AG09319 (cell line): ENCODE measurements at regions not wholly inside any gene's neighbourhood (a gene's known extent, or its start where the extent isn't known, plus 50 kb on each side); places are given as distances from the start of the nearest gene placed in this dataset.

Experiments
- DNase-seq: peaks from one replicate; pipeline ENCODE4 v3.0.0-alpha.2; 2010; ENCODE audit warnings: low read depth; ENCODE audit errors: extremely low read depth
- CTCF ChIP-seq: IDR thresholded peaks from 2 replicates; pipeline ENCODE4 v1.5.1; 2011; ENCODE audit warnings: low read depth, mild to moderate bottlenecking, inconsistent platforms, low read length, moderate library complexity

DNA sequence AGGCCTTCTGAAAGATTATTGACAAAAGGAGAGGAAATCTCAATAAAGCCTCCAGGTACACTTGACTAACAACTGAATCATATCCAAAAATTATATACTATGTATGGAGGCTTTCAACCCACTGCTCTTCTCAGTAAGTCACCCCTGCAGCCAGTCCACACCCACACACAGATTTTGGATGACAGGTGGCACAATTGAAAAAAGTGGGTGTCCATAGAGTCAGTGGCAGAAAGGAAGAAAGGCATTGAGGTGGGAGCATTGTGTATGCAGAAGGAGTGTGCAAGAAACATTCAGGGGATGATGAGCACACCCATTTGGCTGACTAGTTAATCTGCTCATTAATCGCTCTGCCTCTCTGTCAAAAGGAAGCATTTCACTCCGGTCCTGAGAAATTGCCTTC, 150.6 kb upstream of the IL12B start:
- DNase-seq, result no peak
- TF ChIP-seq CTCF, result no peak

DNA sequence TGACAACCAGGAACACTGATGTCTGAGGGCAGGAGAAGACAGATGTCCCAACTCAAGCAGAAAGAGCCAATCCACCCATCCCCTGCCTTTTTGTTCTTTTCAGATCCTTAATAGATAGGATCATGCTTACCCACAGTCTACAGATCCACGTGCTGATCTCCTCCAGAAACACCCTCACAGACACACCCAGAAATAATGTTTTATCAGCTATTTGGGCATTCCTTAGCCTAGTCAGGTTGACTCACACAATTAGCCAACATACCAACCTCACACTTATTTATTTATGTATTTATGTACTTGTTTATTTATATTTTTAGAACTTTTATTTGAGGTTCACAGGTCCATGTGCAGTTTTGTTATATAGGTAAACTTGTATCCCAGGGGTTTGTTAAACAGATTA, 151.5 kb upstream of the IL12B start:
- no peak for TF ChIP-seq CTCF
- no peak for DNase-seq

DNA sequence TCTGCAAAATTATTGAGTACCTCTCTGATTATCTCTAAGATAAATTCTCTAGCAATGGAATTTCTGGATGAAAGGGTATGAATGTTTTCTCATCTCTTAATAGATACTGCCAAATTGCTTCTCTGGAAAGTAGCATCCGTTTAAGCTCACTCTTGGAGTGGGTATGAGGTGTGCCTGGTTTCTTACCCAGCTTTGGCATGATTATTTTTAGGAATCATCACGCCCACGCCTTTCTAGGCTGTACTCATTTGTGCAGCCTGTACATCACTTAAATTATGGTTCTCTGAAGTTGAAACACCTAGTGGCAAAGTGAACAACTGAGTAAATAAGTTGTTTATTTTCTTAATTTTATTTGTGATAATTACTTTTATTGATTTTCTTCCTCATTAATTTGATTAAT, 156.5 kb upstream of the IL12B start:
- no peak for DNase-seq
- TF ChIP-seq CTCF, result no peak

DNA sequence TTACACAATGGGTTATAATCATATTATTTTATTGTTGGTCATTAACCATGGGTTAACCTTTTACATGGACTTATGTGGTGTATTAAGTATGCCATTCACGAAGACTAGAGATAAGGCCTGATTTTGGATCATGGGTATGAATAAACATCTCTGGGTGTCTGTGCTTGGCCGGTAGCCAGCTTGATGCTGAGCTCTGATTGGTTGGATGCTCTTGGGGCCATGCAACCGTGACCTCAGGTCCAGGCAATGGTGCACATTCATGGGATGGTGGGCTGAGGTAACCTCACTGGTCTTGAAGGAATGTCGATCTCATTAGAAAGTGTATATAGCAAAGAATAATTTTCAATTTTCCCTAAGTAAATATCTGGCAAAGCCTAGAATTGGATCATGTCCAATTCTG, 158.2 kb upstream of the IL12B start:
- no peak for DNase-seq
- TF ChIP-seq CTCF, result no peak

- TF ChIP-seq CTCF, result no peak
- no peak for DNase-seq
These were observed 159.5 kb upstream of the IL12B start for GRCh38 chr5:159489779-159490178.

DNA sequence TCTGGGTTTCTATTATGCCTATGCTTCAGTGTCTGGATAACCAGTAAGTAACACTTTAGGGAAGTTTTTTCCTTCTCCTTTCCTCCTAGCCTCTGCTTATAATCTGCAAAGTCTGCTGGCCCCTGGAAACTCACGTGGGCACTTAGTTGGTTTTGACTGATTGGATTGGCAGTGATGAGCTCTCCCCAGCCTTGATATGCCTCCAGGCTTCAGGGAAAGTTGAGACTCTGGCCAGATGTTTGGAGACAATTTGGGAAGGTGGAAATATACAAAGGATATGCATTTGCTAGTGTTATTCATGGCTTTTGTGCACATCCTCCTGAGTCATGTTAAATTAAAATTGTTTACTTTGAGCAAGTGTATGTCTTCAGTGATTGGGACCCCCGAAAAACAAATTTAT, 160.2 kb upstream of the IL12B start:
- no peak for TF ChIP-seq CTCF
- no peak for DNase-seq

- DNase-seq, result no peak
- no peak for TF ChIP-seq CTCF
These were observed 163.4 kb upstream of the IL12B start for GRCh38 chr5:159493696-159494095.
